BLaER1 treated with 17β-estradiol and CSF1 and Interleukin-3, amounts not matched to agents 10 nM and 100 nM (cell line): ENCODE measurements at regions not wholly inside any gene's neighbourhood (a gene's known extent, or its start where the extent isn't known, plus 50 kb on each side); places are given as distances from the start of the nearest gene placed in this dataset.
"Not testable (repeated sequence)": the region's sequence is repeated elsewhere in the genome, so short reads cannot be mapped to it uniquely, and the experiment has no call there.

Source experiments
- H3K27ac ChIP-seq, 11 experiments: shearing (Covaris generic); formaldehyde crosslinking; 2 replicates each; pipeline ENCODE4 v1.8.1; 2022
- H3K27me3 ChIP-seq, 11 experiments: shearing (Covaris generic); formaldehyde crosslinking; 2 replicates each; pipeline ENCODE4 v1.8.1; 2022
- H3K36me3 ChIP-seq, 11 experiments: shearing (Covaris generic); formaldehyde crosslinking; 2 replicates each; pipeline ENCODE4 v1.8.1; 2022
- H3K4me1 ChIP-seq, 10 experiments: shearing (Covaris generic); formaldehyde crosslinking; 2 replicates each; pipeline ENCODE4 v1.8.1; 2022
- H3K4me2 ChIP-seq, 11 experiments: shearing (Covaris generic); formaldehyde crosslinking; 2 replicates each; pipeline ENCODE4 v1.8.1; 2022
- H3K4me3 ChIP-seq, 10 experiments: shearing (Covaris generic); formaldehyde crosslinking; 2 replicates each; pipeline ENCODE4 v1.8.1; 2022
- H3K9ac ChIP-seq, 11 experiments: shearing (Covaris generic); formaldehyde crosslinking; 2 replicates each; pipeline ENCODE4 v1.8.1; 2022
- H3K9me3 ChIP-seq, 11 experiments: shearing (Covaris generic); formaldehyde crosslinking; replicated peaks in 1 of 11; 2 replicates each; pipeline ENCODE4 v1.8.1; 2022
- H4K20me1 ChIP-seq, 11 experiments: shearing (Covaris generic); formaldehyde crosslinking; 2 replicates each; pipeline ENCODE4 v1.8.1; 2022
- Cebpa-rat ChIP-seq, 11 experiments: shearing (Covaris generic); IDR thresholded peaks; 2 replicates each; pipeline ENCODE4 v1.8.1; 2022

- Histone ChIP-seq H3K27me3 (no peaks in the 10 kb centered on the region), H3K4me3 (no peak overlapping the region), H3K9ac (no peak overlapping the region), H3K36me3 (peaks cover 0 to 8% (median 0%) of the 10 kb centered on the region in 11 experiments; a peak in 5 of 22 replicates), H3K4me2 (no peak overlapping the region), H3K4me1 (0 out of 20 replicates have a peak, but pooled peaks cover 0 to 8% (median 0%) of the 10 kb centered on the region in 10 experiments), H3K27ac (no peak overlapping the region), H3K9me3 (peaks cover 68 to 79% (median 75%) of the 10 kb centered on the region in 11 experiments), H4K20me1 (no peaks in the 10 kb centered on the region)
- TF ChIP-seq Cebpa-rat (IDR thresholded peaks at IDR 0.05), result no peak
Observed at GRCh38 chr18:8928044-8928443, 174.5 kb upstream of the NDUFV2 start.

- H3K4me1 ChIP-seq, result 0 out of 20 replicates have a peak, but pooled peaks cover 0 to 8% (median 0%) of the 10 kb centered on the region in 10 experiments
- peaks cover 74 to 89% (median 85%) of the 10 kb centered on the region in 11 experiments for H3K9me3 ChIP-seq
- no peaks in the 10 kb centered on the region for H3K27me3 ChIP-seq
- peaks cover 0 to 8% (median 0%) of the 10 kb centered on the region in 11 experiments; a peak in 5 of 22 replicates for H3K36me3 ChIP-seq
- TF ChIP-seq Cebpa-rat (IDR thresholded peaks at IDR 0.05), result no peak
- no peak overlapping the region for H3K27ac ChIP-seq
- H3K4me3 ChIP-seq, result peak overlapping the region in 1 of 10 experiments; percentile 11; a peak in 2 of 20 replicates
- no peaks in the 10 kb centered on the region for H4K20me1 ChIP-seq
- no peak overlapping the region for H3K4me2 ChIP-seq
- H3K9ac ChIP-seq, result no peak overlapping the region
Observed at GRCh38 chr18:8928847-8929780, 173.4 kb upstream of the NDUFV2 start.

GRCh38 chr18:8930990-8931616, 171.4 kb upstream of the NDUFV2 start:
- Histone ChIP-seq H3K4me2 (0 out of 22 replicates have a peak overlapping the region, but pooled peaks of 1 of the 11 experiments have one; percentile 5), H3K4me3 (no peak overlapping the region), H3K36me3 (peaks cover 0 to 8% (median 0%) of the 10 kb centered on the region in 11 experiments; a peak in 5 of 22 replicates), H3K27me3 (no peaks in the 10 kb centered on the region), H3K9me3 (peaks cover 73 to 100% (median 90%) of the 10 kb centered on the region in 11 experiments), H3K4me1 (0 out of 20 replicates have a peak, but pooled peaks cover 0 to 8% (median 0%) of the 10 kb centered on the region in 10 experiments), H3K27ac (no peak overlapping the region), H4K20me1 (no peaks in the 10 kb centered on the region), H3K9ac (no peak overlapping the region)
- TF ChIP-seq Cebpa-rat (IDR thresholded peaks at IDR 0.05), result no peak

GRCh38 chr18:8932866-8933265, 169.6 kb upstream of the NDUFV2 start:
- Histone ChIP-seq H4K20me1 (no peaks in the 10 kb centered on the region), H3K9me3 (peaks cover 57 to 85% (median 74%) of the 10 kb centered on the region in 11 experiments), H3K27ac (no peak overlapping the region), H3K4me3 (no peak overlapping the region), H3K4me1 (peaks cover 0 to 14% (median 2%) of the 10 kb centered on the region in 10 experiments; a peak in 11 of 20 replicates), H3K27me3 (no peaks in the 10 kb centered on the region), H3K9ac (no peak overlapping the region), H3K36me3 (peaks cover 0 to 8% (median 0%) of the 10 kb centered on the region in 11 experiments; a peak in 4 of 22 replicates), H3K4me2 (no peak overlapping the region)
- no peak for TF ChIP-seq Cebpa-rat (IDR thresholded peaks at IDR 0.05)

- H3K9me3 ChIP-seq, result peaks cover 47 to 75% (median 64%) of the 10 kb centered on the region in 11 experiments
- peaks cover 0 to 6% (median 0%) of the 10 kb centered on the region in 11 experiments; a peak in 4 of 22 replicates for H3K36me3 ChIP-seq
- peaks cover 4 to 23% (median 11%) of the 10 kb centered on the region in 10 experiments; a peak in 17 of 20 replicates for H3K4me1 ChIP-seq
- H3K4me3 ChIP-seq, result no peak overlapping the region
- TF ChIP-seq Cebpa-rat (IDR thresholded peaks at IDR 0.05), result no peak
- no peaks in the 10 kb centered on the region for H4K20me1 ChIP-seq
- H3K27ac ChIP-seq, result no peak overlapping the region
- H3K4me2 ChIP-seq, result no peak overlapping the region
- H3K9ac ChIP-seq, result no peak overlapping the region
- no peaks in the 10 kb centered on the region for H3K27me3 ChIP-seq
Observed at GRCh38 chr18:8933714-8934284, 168.7 kb upstream of the NDUFV2 start.

GRCh38 chr18:8935346-8935745, 167.2 kb upstream of the NDUFV2 start:
- not testable (repeated sequence) for H3K4me3 ChIP-seq, H3K4me2 ChIP-seq, H3K27ac ChIP-seq, H4K20me1 ChIP-seq, H3K9ac ChIP-seq, H3K36me3 ChIP-seq, H3K27me3 ChIP-seq
- Histone ChIP-seq H3K9me3 (peaks cover 32 to 60% (median 49%) of the 10 kb centered on the region in 11 experiments), H3K4me1 (peaks cover 8 to 35% (median 21%) of the 10 kb centered on the region in 10 experiments; a peak in 18 of 20 replicates)

GRCh38 chr18:8936619-8937018, 165.9 kb upstream of the NDUFV2 start:
- H3K27me3 ChIP-seq, result no peaks in the 10 kb centered on the region
- H3K9ac ChIP-seq, result no peak overlapping the region
- peaks cover 8 to 29% (median 21%) of the 10 kb centered on the region in 10 experiments; a peak in 18 of 20 replicates for H3K4me1 ChIP-seq
- H3K27ac ChIP-seq, result no peak overlapping the region
- no peak overlapping the region for H3K4me3 ChIP-seq
- peaks cover 25 to 47% (median 38%) of the 10 kb centered on the region in 11 experiments for H3K9me3 ChIP-seq
- no peak overlapping the region for H3K4me2 ChIP-seq
- no peak for TF ChIP-seq Cebpa-rat (IDR thresholded peaks at IDR 0.05)
- H3K36me3 ChIP-seq, result no peaks in the 10 kb centered on the region
- no peaks in the 10 kb centered on the region for H4K20me1 ChIP-seq

GRCh38 chr18:8937160-8938094, 165.1 kb upstream of the NDUFV2 start:
- Histone ChIP-seq H3K4me3 (no peak overlapping the region), H4K20me1 (no peaks in the 10 kb centered on the region), H3K9ac (no peak overlapping the region), H3K27ac (no peak overlapping the region), H3K9me3 (peaks cover 17 to 39% (median 32%) of the 10 kb centered on the region in 11 experiments), H3K4me2 (peak overlapping the region in 6 of 11 experiments; percentile 25 to 70 (median 62); a peak in 7 of 22 replicates), H3K36me3 (no peaks in the 10 kb centered on the region), H3K4me1 (peaks cover 8 to 33% (median 21%) of the 10 kb centered on the region in 10 experiments; a peak in 18 of 20 replicates), H3K27me3 (no peaks in the 10 kb centered on the region)
- TF ChIP-seq Cebpa-rat (IDR thresholded peaks at IDR 0.05), result no peak
